ENCODE measurements at regions not wholly inside any gene's neighbourhood (a gene's known extent, or its start where the extent isn't known, plus 50 kb on each side); places are given as distances from the start of the nearest gene placed in this dataset.

DNA sequence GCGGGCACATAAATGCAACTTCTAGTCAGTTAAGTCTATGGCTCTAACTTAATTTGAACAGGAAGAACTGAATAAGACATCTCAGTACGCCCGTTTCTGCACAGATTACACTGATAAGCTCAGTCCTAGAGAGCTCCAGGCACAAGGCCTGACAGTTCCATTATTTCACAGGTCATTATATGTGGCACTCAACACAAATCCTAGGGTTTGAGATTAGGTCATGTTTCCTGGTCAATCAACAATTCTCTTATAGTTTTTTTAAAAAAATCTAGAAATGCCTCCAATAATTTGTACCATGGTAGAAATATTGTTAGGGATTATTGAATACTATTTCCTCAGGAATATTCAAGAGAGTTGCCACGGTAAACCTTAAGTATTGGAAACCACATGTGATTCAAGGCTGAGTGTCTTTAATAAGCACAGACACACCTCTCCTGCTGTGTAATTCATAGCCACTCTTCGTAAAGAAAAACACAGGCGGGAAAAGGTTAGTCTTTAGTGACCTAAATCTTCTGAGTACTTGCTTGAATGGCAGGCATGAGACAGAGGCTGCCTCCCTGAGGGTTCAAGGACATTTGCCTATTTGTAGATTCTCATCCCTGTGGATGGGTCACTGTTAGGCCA is 342.9 kb upstream of the ADGRL3 start:
- H3K27ac Mint-ChIP-seq (ENCODE audit: unreplicated experiment), result no peak overlapping the region
- H3K4me1 Mint-ChIP-seq (ENCODE audit: low read depth, unreplicated experiment), result no peaks in the 10 kb centered on the region
- H3K9me3 Mint-ChIP-seq (ENCODE audit: unreplicated experiment), result no peaks in the 10 kb centered on the region
- TF ChIP-seq, protein P1, sequence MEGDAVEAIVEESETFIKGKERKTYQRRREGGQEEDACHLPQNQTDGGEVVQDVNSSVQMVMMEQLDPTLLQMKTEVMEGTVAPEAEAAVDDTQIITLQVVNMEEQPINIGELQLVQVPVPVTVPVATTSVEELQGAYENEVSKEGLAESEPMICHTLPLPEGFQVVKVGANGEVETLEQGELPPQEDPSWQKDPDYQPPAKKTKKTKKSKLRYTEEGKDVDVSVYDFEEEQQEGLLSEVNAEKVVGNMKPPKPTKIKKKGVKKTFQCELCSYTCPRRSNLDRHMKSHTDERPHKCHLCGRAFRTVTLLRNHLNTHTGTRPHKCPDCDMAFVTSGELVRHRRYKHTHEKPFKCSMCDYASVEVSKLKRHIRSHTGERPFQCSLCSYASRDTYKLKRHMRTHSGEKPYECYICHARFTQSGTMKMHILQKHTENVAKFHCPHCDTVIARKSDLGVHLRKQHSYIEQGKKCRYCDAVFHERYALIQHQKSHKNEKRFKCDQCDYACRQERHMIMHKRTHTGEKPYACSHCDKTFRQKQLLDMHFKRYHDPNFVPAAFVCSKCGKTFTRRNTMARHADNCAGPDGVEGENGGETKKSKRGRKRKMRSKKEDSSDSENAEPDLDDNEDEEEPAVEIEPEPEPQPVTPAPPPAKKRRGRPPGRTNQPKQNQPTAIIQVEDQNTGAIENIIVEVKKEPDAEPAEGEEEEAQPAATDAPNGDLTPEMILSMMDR (IDR thresholded peaks at IDR 0.05; ENCODE audit: partially characterized antibody, unreplicated experiment), result no peak
- no peaks in the 10 kb centered on the region for H3K36me3 Mint-ChIP-seq (ENCODE audit: unreplicated experiment)
- DNase-seq, result no peak
- no peak overlapping the region for H3K4me3 Mint-ChIP-seq (ENCODE audit: unreplicated experiment)
- H3K27me3 Mint-ChIP-seq (ENCODE audit: unreplicated experiment), result peaks cover 2% of the 10 kb centered on the region

DNA sequence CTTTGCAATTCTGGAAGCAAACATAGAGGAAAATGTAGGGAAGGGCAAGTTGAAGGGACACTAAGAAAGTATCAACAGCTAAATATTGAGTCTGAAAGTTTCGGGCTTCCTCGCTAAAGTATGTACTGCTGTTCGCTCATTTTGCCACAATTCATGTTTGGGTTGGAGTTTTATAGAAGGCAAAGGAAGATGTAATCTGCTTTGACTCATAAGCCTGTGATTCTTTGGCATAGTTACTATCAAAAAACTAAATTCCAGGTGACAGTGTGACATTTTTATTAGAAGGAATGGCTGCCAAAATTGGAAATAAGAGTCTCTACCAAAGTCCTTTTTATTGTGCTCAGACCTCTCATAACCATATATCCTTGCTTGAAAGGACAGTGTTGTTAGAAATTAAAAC is 336.7 kb upstream of the ADGRL3 start:
- TF ChIP-seq, protein P1 (IDR thresholded peaks at IDR 0.05; ENCODE audit: partially characterized antibody, unreplicated experiment), result no peak
- Mint-ChIP-seq H3K27ac (ENCODE audit: unreplicated experiment) (no peak overlapping the region), H3K4me1 (ENCODE audit: low read depth, unreplicated experiment) (peaks cover 2% of the 10 kb centered on the region), H3K27me3 (ENCODE audit: unreplicated experiment) (no peaks in the 10 kb centered on the region), H3K4me3 (ENCODE audit: unreplicated experiment) (no peak overlapping the region), H3K36me3 (ENCODE audit: unreplicated experiment) (no peaks in the 10 kb centered on the region), H3K9me3 (ENCODE audit: unreplicated experiment) (no peaks in the 10 kb centered on the region)
- DNase-seq, result no peak

DNA sequence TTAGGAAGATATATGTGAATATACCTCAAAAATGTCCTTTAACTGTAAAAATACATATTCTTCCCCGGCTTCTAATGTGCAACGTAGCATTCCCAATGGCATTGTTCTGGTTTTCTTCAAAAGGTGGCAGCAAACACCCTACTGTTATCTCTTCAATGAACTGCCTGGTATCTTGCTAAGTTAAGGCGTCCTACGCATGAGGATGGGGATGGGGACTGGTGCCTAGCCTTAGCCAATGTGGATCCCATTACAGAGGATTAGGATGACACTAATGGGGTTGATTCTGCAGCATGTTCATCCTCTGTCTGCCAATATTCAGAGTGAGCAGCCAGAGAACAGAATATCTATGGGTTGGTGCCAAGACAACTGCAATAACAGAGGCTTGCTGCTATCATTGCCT is 334.9 kb upstream of the ADGRL3 start:
- Mint-ChIP-seq H3K36me3 (ENCODE audit: unreplicated experiment) (no peaks in the 10 kb centered on the region), H3K4me1 (ENCODE audit: low read depth, unreplicated experiment) (peaks cover 2% of the 10 kb centered on the region), H3K9me3 (ENCODE audit: unreplicated experiment) (no peaks in the 10 kb centered on the region), H3K27ac (ENCODE audit: unreplicated experiment) (no peak overlapping the region), H3K4me3 (ENCODE audit: unreplicated experiment) (no peak overlapping the region), H3K27me3 (ENCODE audit: unreplicated experiment) (no peaks in the 10 kb centered on the region)
- no peak for DNase-seq
- TF ChIP-seq, protein P1 (IDR thresholded peaks at IDR 0.05; ENCODE audit: partially characterized antibody, unreplicated experiment), result no peak

DNA sequence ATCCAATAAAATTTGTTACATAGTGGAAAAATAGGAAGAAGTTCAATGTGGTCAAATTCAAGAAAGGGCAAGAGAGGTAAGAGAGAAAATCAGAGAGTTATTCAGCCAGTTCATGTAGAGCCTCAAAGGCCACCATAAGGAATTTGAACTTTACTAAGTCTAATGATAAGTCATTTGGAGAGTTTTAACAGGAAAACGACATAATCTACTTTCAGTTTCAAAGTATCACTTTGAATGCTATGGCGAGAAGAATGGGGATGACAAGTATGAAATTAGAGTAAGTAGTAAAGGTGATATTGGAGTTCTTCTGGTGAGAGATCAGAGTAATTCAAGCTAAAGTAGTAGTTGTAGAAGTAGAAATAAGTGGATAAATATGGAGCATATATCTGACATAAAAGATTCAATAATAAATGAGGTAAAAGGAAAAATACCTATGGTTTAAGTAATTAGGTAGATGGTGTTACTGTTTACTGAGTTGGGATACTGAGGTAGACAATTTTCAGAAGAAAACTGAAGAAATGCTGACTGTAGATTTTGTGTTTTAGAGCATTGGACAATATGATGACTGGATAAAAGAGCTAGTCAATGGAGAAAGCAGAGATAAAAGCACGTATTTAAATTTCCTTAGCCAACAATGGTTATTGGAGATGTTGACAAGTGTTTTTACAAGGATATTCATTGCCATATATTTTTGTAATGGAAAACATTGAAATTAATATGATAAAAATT is 331.7 kb upstream of the ADGRL3 start:
- Mint-ChIP-seq H3K4me1 (ENCODE audit: low read depth, unreplicated experiment) (peaks cover 2% of the 10 kb centered on the region), H3K27ac (ENCODE audit: unreplicated experiment) (no peak overlapping the region), H3K36me3 (ENCODE audit: unreplicated experiment) (no peaks in the 10 kb centered on the region), H3K9me3 (ENCODE audit: unreplicated experiment) (no peaks in the 10 kb centered on the region), H3K27me3 (ENCODE audit: unreplicated experiment) (no peaks in the 10 kb centered on the region), H3K4me3 (ENCODE audit: unreplicated experiment) (no peak overlapping the region)
- no peak for DNase-seq
- TF ChIP-seq, protein P1 (IDR thresholded peaks at IDR 0.05; ENCODE audit: partially characterized antibody, unreplicated experiment), result no peak

DNA sequence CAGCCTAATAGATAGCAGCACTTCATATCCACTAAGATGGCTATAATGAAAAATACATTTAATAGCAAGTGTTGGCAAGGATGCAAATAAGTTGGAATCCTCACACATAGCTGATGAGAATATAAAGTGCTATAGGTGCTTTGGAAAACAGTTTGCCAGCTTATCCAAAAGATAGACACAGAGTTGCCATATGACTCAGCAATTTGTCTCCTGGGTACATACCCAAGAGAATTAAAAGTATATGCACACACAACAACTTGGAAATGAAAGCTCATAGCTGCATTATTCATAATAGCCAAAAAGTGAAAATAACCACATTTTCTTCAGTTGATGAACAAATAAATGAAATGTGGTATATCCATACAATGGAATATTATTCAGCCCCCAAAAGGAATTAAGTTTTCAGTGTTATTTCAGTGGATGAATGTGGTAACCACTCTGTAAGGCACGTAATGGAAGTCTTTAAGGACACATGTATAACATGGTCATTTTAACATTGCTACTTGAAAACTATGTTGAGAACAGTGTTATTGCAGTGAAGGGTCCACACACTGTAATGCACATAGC is 320.9 kb upstream of the ADGRL3 start:
- Mint-ChIP-seq H3K4me1 (ENCODE audit: low read depth, unreplicated experiment) (no peaks in the 10 kb centered on the region), H3K36me3 (ENCODE audit: unreplicated experiment) (peaks cover 5% of the 10 kb centered on the region), H3K27me3 (ENCODE audit: unreplicated experiment) (peaks cover 1% of the 10 kb centered on the region), H3K9me3 (ENCODE audit: unreplicated experiment) (no peaks in the 10 kb centered on the region), H3K4me3 (ENCODE audit: unreplicated experiment) (no peak overlapping the region), H3K27ac (ENCODE audit: unreplicated experiment) (no peak overlapping the region)
- TF ChIP-seq, protein P1 (IDR thresholded peaks at IDR 0.05; ENCODE audit: partially characterized antibody, unreplicated experiment), result no peak
- no peak for DNase-seq
